Panc1 (cell line): ENCODE measurements at regions not wholly inside any gene's neighbourhood (a gene's known extent, or its start where the extent isn't known, plus 50 kb on each side); places are given as distances from the start of the nearest gene placed in this dataset.

ENCODE experiments used
- ATAC-seq: fragments of 200-7000 bp; cut with Tn5 transposase; 2 replicates; pipeline ENCODE4 v1.9.1; 2020; ENCODE audit warnings: mild to moderate bottlenecking, moderate library complexity
- BruUV-seq: library from RNA; stranded (reverse); fragments of 400-500 nt; replicated peaks from 2 replicates; lab custom pipeline; 2021; lab: Mats Ljungman, UMichigan
- CTCF ChIA-PET: fragments of 300-600 bp; sonication (Branson Sonifier 250); formaldehyde crosslinking; loops from one replicate; lab custom pipeline; 2022; ENCODE audit warnings: antibody characterized with exemption; lab: Charles Lee
- POLR2A ChIA-PET: fragments of 300-600 bp; sonication (Branson Sonifier 250); formaldehyde crosslinking; loops from one replicate; lab custom pipeline; 2022; ENCODE audit warnings: antibody characterized with exemption; lab: Charles Lee
- DNase-seq: peaks from one replicate; pipeline ENCODE4 v3.0.0-alpha.2; 2010; ENCODE audit warnings: low read depth, low spot score
- H3K27ac ChIP-seq: 2 replicates; pipeline ENCODE4 v1.5.1; 2011; ENCODE audit warnings: mild to moderate bottlenecking, low read length, inconsistent platforms
- H3K27me3 ChIP-seq: fragments of 200-500 bp; sonication (Bioruptor generic); 2 replicates; pipeline ENCODE4 v1.6.0; 2014; ENCODE audit warnings: low read length, inconsistent platforms; ENCODE audit not compliant: control insufficient read depth, insufficient read depth
- H3K36me3 ChIP-seq: fragments of 200-500 bp; sonication (Bioruptor generic); 2 replicates; pipeline ENCODE4 v1.5.1; 2014; ENCODE audit warnings: inconsistent platforms, mild to moderate bottlenecking, low read length, moderate library complexity; ENCODE audit not compliant: control insufficient read depth, insufficient read depth
- H3K4me1 ChIP-seq: 2 replicates; pipeline ENCODE4 v1.5.1; 2011; ENCODE audit warnings: inconsistent platforms, mild to moderate bottlenecking, low read length, moderate library complexity; ENCODE audit not compliant: control insufficient read depth, insufficient read depth
- H3K4me3 ChIP-seq, 2 experiments: 2 replicates each; pipeline ENCODE4 v1.5.1; 2011 to 2012; ENCODE audit warnings: low read depth in 2 of 2, low read length in 2 of 2, mild to moderate bottlenecking in 2 of 2, inconsistent platforms in 1 of 2, moderate library complexity in 1 of 2
- H3K9me3 ChIP-seq: fragments of 200-500 bp; sonication (Bioruptor generic); 2 replicates; pipeline ENCODE4 v1.5.1; 2014; ENCODE audit warnings: low read depth, mild to moderate bottlenecking, inconsistent platforms, low read length, moderate library complexity; ENCODE audit not compliant: control insufficient read depth, insufficient read depth
- CTCF ChIP-seq: fragments of 450-650 bp; IDR thresholded peaks from 2 replicates; pipeline ENCODE4 v1.5.1; 2017; ENCODE audit warnings: mild to moderate bottlenecking
- POLR2AphosphoS5 ChIP-seq: IDR thresholded peaks from 2 replicates; pipeline ENCODE4 v1.6.1; 2012; ENCODE audit warnings: mild to moderate bottlenecking, low read depth, low read length, moderate library complexity
- SIN3A ChIP-seq: IDR thresholded peaks from 2 replicates; pipeline ENCODE4 v1.6.1; 2012; ENCODE audit warnings: low read depth, mild to moderate bottlenecking, low read length, moderate library complexity, borderline replicate concordance; ENCODE audit not compliant: insufficient read depth
- TCF7L2 ChIP-seq: IDR thresholded peaks from 2 replicates; pipeline ENCODE4 v1.6.1; 2011; ENCODE audit warnings: mild to moderate bottlenecking, low read depth, low read length, inconsistent platforms
- in situ Hi-C: cut with HindIII; loops from 2 replicates; pipeline ENCODE4 v1.10.0; 2016; ENCODE audit warnings: low sequenced_read_pairs, low pct_unique_long_range_greater_than_20kb
- intact Hi-C: fragments of 100-400 bp; cut with micrococcal nuclease; formaldehyde crosslinking; loops from one replicate; pipeline ENCODE4 v1.10.0; 2022; ENCODE audit not compliant: unreplicated experiment
- TF ChIP-seq, protein P1 (sequence below), 2 experiments: IDR thresholded peaks; 2 replicates each; pipeline ENCODE4 v1.6.1; 2011 to 2012; ENCODE audit warnings: low read depth in 2 of 2, control low read depth in 1 of 2, low read length in 1 of 2, mild to moderate bottlenecking in 1 of 2, moderate library complexity in 1 of 2; ENCODE audit not compliant: insufficient read depth in 1 of 2

- in situ Hi-C loops: no loop called here
Measured at GRCh38 chr4:125421547-125421946, 106.8 kb downstream of the FAT4 start.

DNA sequence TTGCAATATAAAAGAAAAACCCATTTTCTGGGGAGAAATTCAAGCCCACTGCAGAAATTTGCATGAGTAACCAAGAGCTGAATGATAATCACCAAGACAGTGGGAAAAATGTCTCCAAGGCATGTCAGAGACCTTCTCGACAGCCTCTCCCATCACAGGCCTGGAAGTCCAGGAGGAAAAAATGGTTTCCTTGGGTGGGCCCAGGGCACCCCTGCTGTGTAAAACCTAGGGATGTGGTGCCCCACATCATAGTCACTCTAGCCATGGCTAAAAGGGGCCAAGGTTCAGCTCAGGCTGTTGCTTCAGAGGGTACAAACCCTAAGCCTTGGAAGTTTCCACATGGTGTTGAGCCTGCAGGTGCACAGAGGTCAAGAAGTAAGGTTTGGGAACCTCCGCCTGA is 108.4 kb downstream of the FAT4 start:
- intact Hi-C loops (no loop called here), in situ Hi-C loops (no loop called here)
- DNase-seq: no peak
- H3K27ac ChIP-seq: no peak overlapping the region
- ATAC-seq: no peak
- TF ChIP-seq TCF7L2: no peak
- TF ChIP-seq POLR2AphosphoS5: no peak
- TF ChIP-seq SIN3A: no peak
- TF ChIP-seq, protein P1, sequence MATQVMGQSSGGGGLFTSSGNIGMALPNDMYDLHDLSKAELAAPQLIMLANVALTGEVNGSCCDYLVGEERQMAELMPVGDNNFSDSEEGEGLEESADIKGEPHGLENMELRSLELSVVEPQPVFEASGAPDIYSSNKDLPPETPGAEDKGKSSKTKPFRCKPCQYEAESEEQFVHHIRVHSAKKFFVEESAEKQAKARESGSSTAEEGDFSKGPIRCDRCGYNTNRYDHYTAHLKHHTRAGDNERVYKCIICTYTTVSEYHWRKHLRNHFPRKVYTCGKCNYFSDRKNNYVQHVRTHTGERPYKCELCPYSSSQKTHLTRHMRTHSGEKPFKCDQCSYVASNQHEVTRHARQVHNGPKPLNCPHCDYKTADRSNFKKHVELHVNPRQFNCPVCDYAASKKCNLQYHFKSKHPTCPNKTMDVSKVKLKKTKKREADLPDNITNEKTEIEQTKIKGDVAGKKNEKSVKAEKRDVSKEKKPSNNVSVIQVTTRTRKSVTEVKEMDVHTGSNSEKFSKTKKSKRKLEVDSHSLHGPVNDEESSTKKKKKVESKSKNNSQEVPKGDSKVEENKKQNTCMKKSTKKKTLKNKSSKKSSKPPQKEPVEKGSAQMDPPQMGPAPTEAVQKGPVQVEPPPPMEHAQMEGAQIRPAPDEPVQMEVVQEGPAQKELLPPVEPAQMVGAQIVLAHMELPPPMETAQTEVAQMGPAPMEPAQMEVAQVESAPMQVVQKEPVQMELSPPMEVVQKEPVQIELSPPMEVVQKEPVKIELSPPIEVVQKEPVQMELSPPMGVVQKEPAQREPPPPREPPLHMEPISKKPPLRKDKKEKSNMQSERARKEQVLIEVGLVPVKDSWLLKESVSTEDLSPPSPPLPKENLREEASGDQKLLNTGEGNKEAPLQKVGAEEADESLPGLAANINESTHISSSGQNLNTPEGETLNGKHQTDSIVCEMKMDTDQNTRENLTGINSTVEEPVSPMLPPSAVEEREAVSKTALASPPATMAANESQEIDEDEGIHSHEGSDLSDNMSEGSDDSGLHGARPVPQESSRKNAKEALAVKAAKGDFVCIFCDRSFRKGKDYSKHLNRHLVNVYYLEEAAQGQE (IDR thresholded peaks at IDR 0.05; ENCODE audit: insufficient read depth in 1 of 2, low read depth in 2 of 2, low read length in 1 of 2): no peak
- no TSS peak for BruUV-seq
- no peaks in the 10 kb centered on the region for H3K4me1 ChIP-seq
- no peaks in the 10 kb centered on the region; the same call in 1 of the 2 replicates for H3K9me3 ChIP-seq
- ChIA-PET POLR2A (no interaction called here), CTCF (no interaction called here)
- no peaks in the 10 kb centered on the region for H3K27me3 ChIP-seq
- no peaks in the 10 kb centered on the region for H3K36me3 ChIP-seq
- no peak overlapping the region for H3K4me3 ChIP-seq

More at GRCh38 chr4:125421547-125421946, 106.8 kb downstream of the FAT4 start:
- H3K27ac ChIP-seq: no peak overlapping the region
- TF ChIP-seq, protein P1 (IDR thresholded peaks at IDR 0.05; ENCODE audit: insufficient read depth in 1 of 2, low read depth in 2 of 2, low read length in 1 of 2): no peak
- TF ChIP-seq TCF7L2 (no peak), POLR2AphosphoS5 (no peak), CTCF (no peak), SIN3A (no peak)
- H3K36me3 ChIP-seq: no peaks in the 10 kb centered on the region
- ChIA-PET POLR2A (no interaction called here), CTCF (no interaction called here)
- no peaks in the 10 kb centered on the region for H3K27me3 ChIP-seq
- no peaks in the 10 kb centered on the region for H3K4me1 ChIP-seq
- BruUV-seq: no TSS peak
- intact Hi-C loops: no loop called here
- no peak for DNase-seq
- no peaks in the 10 kb centered on the region; the same call in 1 of the 2 replicates for H3K9me3 ChIP-seq
- no peak for ATAC-seq
- no peak overlapping the region for H3K4me3 ChIP-seq
